ENCODE measurements at regions not wholly inside any gene's neighbourhood (a gene's known extent, or its start where the extent isn't known, plus 50 kb on each side); places are given as distances from the start of the nearest gene placed in this dataset.
"Not testable (repeated sequence)": the region's sequence is repeated elsewhere in the genome, so short reads cannot be mapped to it uniquely, and the experiment has no call there.

- H3K27ac ChIP-seq = no peak overlapping the region
- no peaks in the 10 kb centered on the region for H3K9me3 ChIP-seq
- no peaks in the 10 kb centered on the region for H3K4me1 ChIP-seq (replicated peaks)
- WGBS = 45% methylated on average over 4 of the region's 4 CpGs
- TF ChIP-seq CTCF (IDR thresholded peaks at IDR 0.05) = no peak
- TF ChIP-seq POLR2A (IDR thresholded peaks at IDR 0.05) = no peak
- TF ChIP-seq POLR2AphosphoS5 (IDR thresholded peaks at IDR 0.05) = no peak
- no peaks in the 10 kb centered on the region for H3K27me3 ChIP-seq (replicated peaks; ENCODE audit: insufficient read depth)
- no peak for DNase-seq (ENCODE audit: low spot score)
- H3K4me3 ChIP-seq = no peak overlapping the region
- intact Hi-C loops (cut with DNase I) = no loop called here
- H3K36me3 ChIP-seq = no peaks in the 10 kb centered on the region
Measured at GRCh38 chr2:34789169-34789568, 1190.1 kb upstream of the FAM98A start.

GRCh38 chr2:34787341-34787740 lies 1188.2 kb upstream of the FAM98A start:
- H3K27me3 ChIP-seq (replicated peaks; ENCODE audit: insufficient read depth) = no peaks in the 10 kb centered on the region
- H3K9me3 ChIP-seq = no peaks in the 10 kb centered on the region
- H3K27ac ChIP-seq = no peak overlapping the region
- TF ChIP-seq CTCF (IDR thresholded peaks at IDR 0.05) = no peak
- TF ChIP-seq POLR2A (IDR thresholded peaks at IDR 0.05) = no peak
- no peak for TF ChIP-seq POLR2AphosphoS5 (IDR thresholded peaks at IDR 0.05)
- no peaks in the 10 kb centered on the region for H3K36me3 ChIP-seq
- H3K4me1 ChIP-seq (replicated peaks) = no peaks in the 10 kb centered on the region
- no peak overlapping the region for H3K4me3 ChIP-seq
- intact Hi-C loops (cut with DNase I) = no loop called here
- no peak for DNase-seq (ENCODE audit: low spot score)

- WGBS = 77% methylated on average over 3 of the region's 3 CpGs
- no peak for DNase-seq (ENCODE audit: low spot score)
- intact Hi-C loops (cut with DNase I) = no loop called here
- Histone ChIP-seq H3K36me3 (no peaks in the 10 kb centered on the region), H3K4me3 (no peak overlapping the region), H3K9me3 (no peaks in the 10 kb centered on the region), H3K4me1 (replicated peaks) (no peaks in the 10 kb centered on the region), H3K27me3 (replicated peaks; ENCODE audit: insufficient read depth) (no peaks in the 10 kb centered on the region), H3K27ac (no peak overlapping the region)
- no peak for TF ChIP-seq POLR2A (IDR thresholded peaks at IDR 0.05)
- no peak for TF ChIP-seq CTCF (IDR thresholded peaks at IDR 0.05)
Measured at GRCh38 chr2:34785206-34785785, 1186.2 kb upstream of the FAM98A start.

GRCh38 chr2:34784701-34785100 lies 1185.6 kb upstream of the FAM98A start:
- Histone ChIP-seq H3K27ac (no peak overlapping the region), H3K36me3 (no peaks in the 10 kb centered on the region), H3K27me3 (replicated peaks; ENCODE audit: insufficient read depth) (no peaks in the 10 kb centered on the region), H3K4me1 (replicated peaks) (no peaks in the 10 kb centered on the region), H3K4me3 (no peak overlapping the region), H3K9me3 (no peaks in the 10 kb centered on the region)
- DNase-seq (ENCODE audit: low spot score) = no peak
- 93% methylated on average over 1 of the region's 1 CpG for WGBS
- no peak for TF ChIP-seq CTCF (IDR thresholded peaks at IDR 0.05)
- no peak for TF ChIP-seq POLR2AphosphoS5 (IDR thresholded peaks at IDR 0.05)
- TF ChIP-seq POLR2A (IDR thresholded peaks at IDR 0.05) = no peak
- intact Hi-C loops (cut with DNase I) = no loop called here

- intact Hi-C loops (cut with DNase I); H3K27ac ChIP-seq: not testable (repeated sequence)
- WGBS = 92% methylated on average over 7 of the region's 7 CpGs
Measured at GRCh38 chr2:34750742-34751141, 1151.6 kb upstream of the FAM98A start.

More at GRCh38 chr2:34750742-34751141, 1151.6 kb upstream of the FAM98A start:
- not testable (repeated sequence) for H3K4me3 ChIP-seq; H3K9me3 ChIP-seq; H3K4me1 ChIP-seq (replicated peaks); H3K27me3 ChIP-seq (replicated peaks; ENCODE audit: insufficient read depth); DNase-seq (ENCODE audit: low spot score); H3K36me3 ChIP-seq

Data from prostate gland (tissue), 2 donors.